Esophagus muscularis mucosa (tissue), 4 donors: ENCODE measurements at regions not wholly inside any gene's neighbourhood (a gene's known extent, or its start where the extent isn't known, plus 50 kb on each side); places are given as distances from the start of the nearest gene placed in this dataset.

Source experiments
- CTCF ChIP-seq, 3 experiments: fragments of 200-600 bp in 2 of 3; fragments of 450-650 bp in 1 of 3; sonication (generic) in 2 of 3; IDR thresholded peaks; one replicate each; pipeline ENCODE4 v1.5.1; 2017 to 2019; ENCODE audit warnings: antibody characterized with exemption in 3 of 3, mild to moderate bottlenecking in 2 of 3, moderate library complexity in 1 of 3
- EP300 ChIP-seq: sonication (generic); formaldehyde crosslinking; IDR thresholded peaks from one replicate; pipeline ENCODE4 v1.6.1; 2017; ENCODE audit warnings: antibody characterized with exemption
- POLR2A ChIP-seq: fragments of 450-650 bp; IDR thresholded peaks from one replicate; pipeline ENCODE4 v1.6.1; 2017; ENCODE audit warnings: antibody characterized with exemption, moderate library complexity, mild to moderate bottlenecking, low read depth
- POLR2AphosphoS5 ChIP-seq, 2 donors: sonication (generic); formaldehyde crosslinking; IDR thresholded peaks; one replicate each; pipeline ENCODE4 v1.6.1; 2017; ENCODE audit warnings: antibody characterized with exemption in 2 of 2

GRCh38 chr2:239792405-239793084 is 232.6 kb downstream of the NDUFA10 start:
- TF ChIP-seq POLR2AphosphoS5 (IDR thresholded peaks at IDR 0.05) (no peak), EP300 (no peak), CTCF (IDR thresholded peaks at IDR 0.05) (no peak), POLR2A (no peak)
